ENCODE measurements at regions not wholly inside any gene's neighbourhood (a gene's known extent, or its start where the extent isn't known, plus 50 kb on each side); places are given as distances from the start of the nearest gene placed in this dataset.

DNA sequence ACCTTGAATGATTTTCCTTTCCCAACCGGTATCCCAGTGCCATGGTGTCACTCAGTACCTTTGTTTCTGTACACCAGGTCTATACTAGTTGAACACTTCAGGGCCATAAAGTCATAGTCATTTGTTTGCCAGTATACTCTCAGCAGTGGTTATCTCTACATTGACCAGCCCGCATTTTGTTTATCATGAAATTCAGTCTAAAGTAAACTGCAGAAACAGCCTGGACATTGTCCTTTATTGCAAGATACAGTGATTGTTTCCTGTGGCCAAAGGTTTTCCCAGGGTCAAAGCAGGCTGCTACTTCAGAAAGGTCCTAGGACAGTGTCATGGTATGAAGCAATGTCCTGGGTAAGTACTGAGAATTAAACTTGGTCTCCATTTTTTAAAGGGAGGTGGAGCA lies 407.4 kb downstream of the RWDD3 start (continued):
- no peak for TF ChIP-seq ZNF337 (CRISPR knock-in tag; IDR thresholded peaks at IDR 0.05; ENCODE audit: borderline replicate concordance, low read depth)
- TF ChIP-seq, protein P1, sequence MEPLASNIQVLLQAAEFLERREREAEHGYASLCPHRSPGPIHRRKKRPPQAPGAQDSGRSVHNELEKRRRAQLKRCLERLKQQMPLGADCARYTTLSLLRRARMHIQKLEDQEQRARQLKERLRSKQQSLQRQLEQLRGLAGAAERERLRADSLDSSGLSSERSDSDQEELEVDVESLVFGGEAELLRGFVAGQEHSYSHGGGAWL (CRISPR knock-in tag; IDR thresholded peaks at IDR 0.05): no peak
- TF ChIP-seq SIX1 (CRISPR knock-in tag; IDR thresholded peaks at IDR 0.05; ENCODE audit: borderline replicate concordance): peak; percentile 59; the same call in 1 of the 2 replicates
- no peak for TF ChIP-seq ZNF530 (CRISPR knock-in tag; IDR thresholded peaks at IDR 0.05; ENCODE audit: low read depth)
- TF ChIP-seq SETDB1 (CRISPR knock-in tag; IDR thresholded peaks at IDR 0.05; ENCODE audit: borderline replicate concordance): no peak
- TF ChIP-seq CEBPB (IDR thresholded peaks at IDR 0.05; ENCODE audit: borderline replicate concordance, low read depth, low read length): peak; percentile 24; the same call in 1 of the 2 replicates
- TF ChIP-seq TEAD2 (CRISPR knock-in tag; IDR thresholded peaks at IDR 0.05): no peak
- TF ChIP-seq, protein P2, sequence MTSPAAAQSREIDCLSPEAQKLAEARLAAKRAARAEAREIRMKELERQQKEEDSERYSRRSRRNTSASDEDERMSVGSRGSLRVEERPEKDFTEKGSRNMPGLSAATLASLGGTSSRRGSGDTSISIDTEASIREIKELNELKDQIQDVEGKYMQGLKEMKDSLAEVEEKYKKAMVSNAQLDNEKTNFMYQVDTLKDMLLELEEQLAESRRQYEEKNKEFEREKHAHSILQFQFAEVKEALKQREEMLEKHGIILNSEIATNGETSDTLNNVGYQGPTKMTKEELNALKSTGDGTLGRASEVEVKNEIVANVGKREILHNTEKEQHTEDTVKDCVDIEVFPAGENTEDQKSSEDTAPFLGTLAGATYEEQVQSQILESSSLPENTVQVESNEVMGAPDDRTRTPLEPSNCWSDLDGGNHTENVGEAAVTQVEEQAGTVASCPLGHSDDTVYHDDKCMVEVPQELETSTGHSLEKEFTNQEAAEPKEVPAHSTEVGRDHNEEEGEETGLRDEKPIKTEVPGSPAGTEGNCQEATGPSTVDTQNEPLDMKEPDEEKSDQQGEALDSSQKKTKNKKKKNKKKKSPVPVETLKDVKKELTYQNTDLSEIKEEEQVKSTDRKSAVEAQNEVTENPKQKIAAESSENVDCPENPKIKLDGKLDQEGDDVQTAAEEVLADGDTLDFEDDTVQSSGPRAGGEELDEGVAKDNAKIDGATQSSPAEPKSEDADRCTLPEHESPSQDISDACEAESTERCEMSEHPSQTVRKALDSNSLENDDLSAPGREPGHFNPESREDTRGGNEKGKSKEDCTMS (CRISPR knock-in tag; conservative IDR thresholded peaks at IDR 0.05): no peak
- TF ChIP-seq ZNF33A (CRISPR knock-in tag; IDR thresholded peaks at IDR 0.05; ENCODE audit: borderline replicate concordance): no peak
- no peak for TF ChIP-seq ZSCAN12 (CRISPR knock-in tag; IDR thresholded peaks at IDR 0.05)
- TF ChIP-seq ZNF567 (CRISPR knock-in tag; IDR thresholded peaks at IDR 0.05; ENCODE audit: borderline replicate concordance): no peak
- TF ChIP-seq ZNF598 (CRISPR knock-in tag; IDR thresholded peaks at IDR 0.05; ENCODE audit: borderline replicate concordance): no peak
- peak; percentile 22; the same call in 1 of the 2 replicates for TF ChIP-seq GABPB1 (CRISPR knock-in tag; IDR thresholded peaks at IDR 0.05)
- TF ChIP-seq SOX5 (CRISPR knock-in tag; IDR thresholded peaks at IDR 0.05; ENCODE audit: borderline replicate concordance): peak; percentile 63; the same call in 1 of the 2 replicates
- TF ChIP-seq NR2F6 (IDR thresholded peaks at IDR 0.05): 0 out of 2 replicates have a peak, but pooled peaks have one; percentile 21
- TF ChIP-seq NR2F6 (CRISPR knock-in tag; IDR thresholded peaks at IDR 0.05): no peak
